Activated CD4-positive, alpha-beta memory T cell treated with anti-CD3 and anti-CD28 coated beads, Interleukin-2, amount 10 ng/mL, durations not matched to agents 7 days and 5 days (primary cell): ENCODE measurements at regions not wholly inside any gene's neighbourhood (a gene's known extent, or its start where the extent isn't known, plus 50 kb on each side); places are given as distances from the start of the nearest gene placed in this dataset.

ENCODE experiments used
- CTCF ChIA-PET: fragments of 350-600 bp; sonication (Branson Sonifier 250); formaldehyde crosslinking; loops from one replicate; lab custom pipeline; 2021; ENCODE audit warnings: antibody characterized with exemption, inconsistent platforms; lab: Charles Lee
- POLR2A ChIA-PET: fragments of 350-600 bp; sonication (Branson Sonifier 250); formaldehyde crosslinking; loops from one replicate; lab custom pipeline; 2021; ENCODE audit warnings: antibody characterized with exemption; lab: Charles Lee
- DNase-seq: peaks from one replicate; pipeline ENCODE4 v3.0.0-alpha.2; 2020
- H3K27ac Mint-ChIP-seq: one replicate; pipeline ENCODE4 v1.8.0; 2021; ENCODE audit warnings: mild to moderate bottlenecking, mixed read lengths
- H3K27me3 Mint-ChIP-seq: one replicate; pipeline ENCODE4 v1.8.0; 2021; ENCODE audit warnings: mixed read lengths
- H3K36me3 Mint-ChIP-seq: one replicate; pipeline ENCODE4 v1.8.0; 2021; ENCODE audit warnings: low read depth, mixed read lengths
- H3K4me1 Mint-ChIP-seq: one replicate; pipeline ENCODE4 v1.8.0; 2021; ENCODE audit warnings: mixed read lengths
- H3K4me3 Mint-ChIP-seq: one replicate; pipeline ENCODE4 v1.8.0; 2021; ENCODE audit warnings: mild to moderate bottlenecking, mixed read lengths
- H3K9me3 Mint-ChIP-seq: one replicate; pipeline ENCODE4 v1.8.0; 2021; ENCODE audit warnings: mixed read lengths

- ChIA-PET POLR2A (interaction anchor here (1.2 to 2.4 kb wide), 3 partner anchors 202 to 213 kb away, joined by 3 to 12 read pairs (median 8); partner anchors contain the start of gene TRIB2), CTCF (interaction anchor here (0.9 to 7.1 kb wide), 12 partner anchors 9 to 525 kb away, joined by 3 to 41 read pairs (median 4); partner anchors contain the start of gene TRIB2)
- H3K4me3 Mint-ChIP-seq = no peak overlapping the region
- H3K9me3 Mint-ChIP-seq = peaks cover 2% of the 10 kb centered on the region
- no peak overlapping the region for H3K27ac Mint-ChIP-seq
- H3K4me1 Mint-ChIP-seq = peaks cover 11% of the 10 kb centered on the region
- DNase-seq = no peak
- H3K27me3 Mint-ChIP-seq = peaks cover 15% of the 10 kb centered on the region
- no peaks in the 10 kb centered on the region for H3K36me3 Mint-ChIP-seq
Measured at GRCh38 chr2:12929758-12930157, 213.0 kb downstream of the TRIB2 start.

- Mint-ChIP-seq H3K27me3 (peaks cover 20% of the 10 kb centered on the region), H3K36me3 (no peaks in the 10 kb centered on the region), H3K4me1 (peaks cover 11% of the 10 kb centered on the region), H3K9me3 (peaks cover 2% of the 10 kb centered on the region), H3K4me3 (no peak overlapping the region), H3K27ac (no peak overlapping the region)
- CTCF ChIA-PET = interaction anchor here (0.7 to 7.1 kb wide), 31 partner anchors 10 to 1151 kb away, joined by 3 to 41 read pairs (median 3); partner anchors contain the start of gene TRIB2
- POLR2A ChIA-PET = interaction anchor here (1.7 to 2.4 kb wide), 2 partner anchors 210 to 213 kb away, joined by 8 to 12 read pairs; partner anchors contain the start of gene TRIB2
- no peak for DNase-seq
Measured at GRCh38 chr2:12930391-12930790, 213.7 kb downstream of the TRIB2 start.

GRCh38 chr2:12931186-12931844 is 214.6 kb downstream of the TRIB2 start:
- Mint-ChIP-seq H3K36me3 (no peaks in the 10 kb centered on the region), H3K27me3 (peaks cover 21% of the 10 kb centered on the region), H3K4me3 (no peak overlapping the region), H3K4me1 (peaks cover 11% of the 10 kb centered on the region), H3K27ac (no peak overlapping the region), H3K9me3 (peaks cover 2% of the 10 kb centered on the region)
- no peak for DNase-seq
- ChIA-PET CTCF (interaction anchor here (0.6 to 7.1 kb wide), 35 partner anchors 9 to 1152 kb away, joined by 3 to 41 read pairs (median 3); partner anchors contain the start of gene TRIB2), POLR2A (interaction anchor here (1.2 to 2.4 kb wide), 3 partner anchors 210 to 214 kb away, joined by 5 to 12 read pairs (median 8); partner anchors contain the start of gene TRIB2)

- H3K27me3 Mint-ChIP-seq = peaks cover 21% of the 10 kb centered on the region
- ChIA-PET POLR2A (interaction anchor here (1.2 kb wide), 1 partner anchor 215 kb away, joined by 5 read pairs; the partner anchor contains the start of gene TRIB2), CTCF (interaction anchor here (0.7 to 7.1 kb wide), 8 partner anchors 14 to 215 kb away, joined by 3 to 41 read pairs (median 5); no protein-coding TSS in a partner anchor)
- H3K4me1 Mint-ChIP-seq = peaks cover 11% of the 10 kb centered on the region
- H3K27ac Mint-ChIP-seq = no peak overlapping the region
- H3K9me3 Mint-ChIP-seq = no peaks in the 10 kb centered on the region
- H3K4me3 Mint-ChIP-seq = no peak overlapping the region
- no peaks in the 10 kb centered on the region for H3K36me3 Mint-ChIP-seq
- no peak for DNase-seq
Measured at GRCh38 chr2:12932192-12932591, 215.5 kb downstream of the TRIB2 start.

GRCh38 chr2:12934146-12934756 is 217.5 kb downstream of the TRIB2 start:
- H3K9me3 Mint-ChIP-seq = no peaks in the 10 kb centered on the region
- H3K4me1 Mint-ChIP-seq = no peaks in the 10 kb centered on the region

GRCh38 chr2:12935222-12935621 is 218.5 kb downstream of the TRIB2 start:
- ChIA-PET CTCF (interaction anchor here (7.1 kb wide), 1 partner anchor 72 kb away, joined by 41 read pairs; no protein-coding TSS in a partner anchor), POLR2A (no interaction called here)
- Mint-ChIP-seq H3K36me3 (no peaks in the 10 kb centered on the region), H3K9me3 (no peaks in the 10 kb centered on the region), H3K4me1 (no peaks in the 10 kb centered on the region), H3K4me3 (no peak overlapping the region), H3K27me3 (peaks cover 16% of the 10 kb centered on the region), H3K27ac (no peak overlapping the region)
- DNase-seq = no peak

More at GRCh38 chr2:12934146-12934756, 217.5 kb downstream of the TRIB2 start:
- Mint-ChIP-seq H3K27ac (no peak overlapping the region), H3K27me3 (peaks cover 16% of the 10 kb centered on the region), H3K4me3 (no peak overlapping the region), H3K36me3 (no peaks in the 10 kb centered on the region)
- ChIA-PET CTCF (interaction anchor here (7.1 kb wide), 1 partner anchor 73 kb away, joined by 41 read pairs; no protein-coding TSS in a partner anchor), POLR2A (no interaction called here)
- DNase-seq = no peak

GRCh38 chr2:12935796-12936195 is 219.1 kb downstream of the TRIB2 start:
- peaks cover 16% of the 10 kb centered on the region for H3K27me3 Mint-ChIP-seq
- H3K36me3 Mint-ChIP-seq = no peaks in the 10 kb centered on the region
- no peak overlapping the region for H3K27ac Mint-ChIP-seq
- no peak overlapping the region for H3K4me3 Mint-ChIP-seq
- H3K4me1 Mint-ChIP-seq = no peaks in the 10 kb centered on the region
- POLR2A ChIA-PET = no interaction called here
- H3K9me3 Mint-ChIP-seq = no peaks in the 10 kb centered on the region
- DNase-seq = no peak
- CTCF ChIA-PET = interaction anchor here (7.1 kb wide), 1 partner anchor 71 kb away, joined by 41 read pairs; no protein-coding TSS in a partner anchor

- no peaks in the 10 kb centered on the region for H3K27me3 Mint-ChIP-seq
- H3K27ac Mint-ChIP-seq = no peak overlapping the region
- no peaks in the 10 kb centered on the region for H3K36me3 Mint-ChIP-seq
- peaks cover 5% of the 10 kb centered on the region for H3K9me3 Mint-ChIP-seq
- DNase-seq = no peak
- H3K4me1 Mint-ChIP-seq = no peaks in the 10 kb centered on the region
- no peak overlapping the region for H3K4me3 Mint-ChIP-seq
- POLR2A ChIA-PET = no interaction called here
- CTCF ChIA-PET = interaction anchor here (1.6 kb wide), 1 partner anchor 10 kb away, joined by 4 read pairs; no protein-coding TSS in a partner anchor
Measured at GRCh38 chr2:12941203-12941602, 224.5 kb downstream of the TRIB2 start.

GRCh38 chr2:12948231-12948960 is 231.7 kb downstream of the TRIB2 start:
- no peak overlapping the region for H3K4me3 Mint-ChIP-seq
- ChIA-PET POLR2A (interaction anchor here (1.3 kb wide), 1 partner anchor 1117 kb away, joined by 3 read pairs; no protein-coding TSS in a partner anchor), CTCF (interaction anchor here (1.4 to 1.9 kb wide), 2 partner anchors 58 to 1085 kb away, joined by 3 to 11 read pairs; no protein-coding TSS in a partner anchor)
- H3K4me1 Mint-ChIP-seq = peaks cover 9% of the 10 kb centered on the region
- no peak overlapping the region for H3K27ac Mint-ChIP-seq
- H3K36me3 Mint-ChIP-seq = no peaks in the 10 kb centered on the region
- no peaks in the 10 kb centered on the region for H3K9me3 Mint-ChIP-seq
- no peak for DNase-seq
- peaks cover 25% of the 10 kb centered on the region for H3K27me3 Mint-ChIP-seq

GRCh38 chr2:12948961-12949353 is 232.2 kb downstream of the TRIB2 start:
- H3K27ac Mint-ChIP-seq = no peak overlapping the region
- H3K27me3 Mint-ChIP-seq = peaks cover 29% of the 10 kb centered on the region
- CTCF ChIA-PET = interaction anchor here (1.4 to 1.9 kb wide), 2 partner anchors 58 to 1086 kb away, joined by 3 to 11 read pairs; no protein-coding TSS in a partner anchor
- no peak overlapping the region for H3K4me3 Mint-ChIP-seq
- POLR2A ChIA-PET = interaction anchor here (1.3 kb wide), 1 partner anchor 1118 kb away, joined by 3 read pairs; no protein-coding TSS in a partner anchor
- H3K4me1 Mint-ChIP-seq = peaks cover 9% of the 10 kb centered on the region
- no peak for DNase-seq
- no peaks in the 10 kb centered on the region for H3K36me3 Mint-ChIP-seq
- H3K9me3 Mint-ChIP-seq = no peaks in the 10 kb centered on the region

- H3K27me3 Mint-ChIP-seq = peaks cover 31% of the 10 kb centered on the region
- CTCF ChIA-PET = interaction anchor here (1.4 to 1.9 kb wide), 2 partner anchors 57 to 1086 kb away, joined by 3 to 11 read pairs; no protein-coding TSS in a partner anchor
- no peaks in the 10 kb centered on the region for H3K36me3 Mint-ChIP-seq
- no peak overlapping the region for H3K4me3 Mint-ChIP-seq
- peaks cover 9% of the 10 kb centered on the region for H3K4me1 Mint-ChIP-seq
- H3K27ac Mint-ChIP-seq = no peak overlapping the region
- POLR2A ChIA-PET = interaction anchor here (1.3 kb wide), 1 partner anchor 1118 kb away, joined by 3 read pairs; no protein-coding TSS in a partner anchor
- DNase-seq = no peak
- no peaks in the 10 kb centered on the region for H3K9me3 Mint-ChIP-seq
Measured at GRCh38 chr2:12949406-12949805, 232.7 kb downstream of the TRIB2 start.

- Mint-ChIP-seq H3K27me3 (peaks cover 31% of the 10 kb centered on the region), H3K36me3 (no peaks in the 10 kb centered on the region), H3K4me1 (peaks cover 9% of the 10 kb centered on the region), H3K27ac (no peak overlapping the region), H3K4me3 (no peak overlapping the region), H3K9me3 (no peaks in the 10 kb centered on the region)
- no peak for DNase-seq
- CTCF ChIA-PET = interaction anchor here (0.8 to 1.9 kb wide), 3 partner anchors 19 to 1087 kb away, joined by 3 to 11 read pairs (median 3); no protein-coding TSS in a partner anchor
- POLR2A ChIA-PET = interaction anchor here (1.0 kb wide), 1 partner anchor 16 kb away, joined by 3 read pairs; no protein-coding TSS in a partner anchor
Measured at GRCh38 chr2:12950174-12950573, 233.4 kb downstream of the TRIB2 start.
